Neural progenitor cell (in vitro differentiated cells): ENCODE measurements at regions not wholly inside any gene's neighbourhood (a gene's known extent, or its start where the extent isn't known, plus 50 kb on each side); places are given as distances from the start of the nearest gene placed in this dataset.
A peak's percentile ranks its signal among the peaks of the same experiment; 100 is the strongest.

Experiments used
- DNase-seq: peaks from one replicate; pipeline ENCODE4 v3.0.0-alpha.2; 2016; ENCODE audit warnings: low spot score
- H2AFZ ChIP-seq: fragments of 200-600 bp; sonication (generic); replicated peaks from 2 replicates; pipeline ENCODE4 v1.6.1; 2016; ENCODE audit warnings: antibody characterized with exemption
- H3F3A ChIP-seq: fragments of 200-600 bp; sonication (generic); 2 replicates; pipeline ENCODE4 v1.6.1; 2016; ENCODE audit warnings: antibody characterized with exemption, low read depth
- H3K27ac ChIP-seq: fragments of 200-600 bp; sonication (generic); 2 replicates; pipeline ENCODE4 v1.5.1; 2016; ENCODE audit warnings: mild to moderate bottlenecking
- H3K27me3 ChIP-seq: fragments of 200-600 bp; sonication (generic); 2 replicates; pipeline ENCODE4 v1.6.1; 2016; ENCODE audit warnings: mild to moderate bottlenecking, moderate library complexity
- H3K36me3 ChIP-seq: fragments of 200-600 bp; sonication (generic); 2 replicates; pipeline ENCODE4 v1.5.1; 2016
- H3K4me1 ChIP-seq: fragments of 200-600 bp; sonication (generic); 2 replicates; pipeline ENCODE4 v1.6.1; 2016; ENCODE audit warnings: mixed run types
- H3K4me2 ChIP-seq: fragments of 200-600 bp; sonication (generic); 2 replicates; pipeline ENCODE4 v1.6.1; 2016
- H3K4me3 ChIP-seq: fragments of 200-600 bp; sonication (generic); 2 replicates; pipeline ENCODE4 v1.5.1; 2016
- H3K79me2 ChIP-seq: fragments of 200-600 bp; sonication (generic); 2 replicates; pipeline ENCODE4 v1.6.1; 2016; ENCODE audit warnings: low read depth
- H3K9ac ChIP-seq: fragments of 200-600 bp; sonication (generic); 2 replicates; pipeline ENCODE4 v1.6.1; 2016
- H3K9me3 ChIP-seq: fragments of 200-600 bp; sonication (generic); 2 replicates; pipeline ENCODE4 v1.5.1; 2016; ENCODE audit warnings: low read depth
- H4K20me1 ChIP-seq: fragments of 200-600 bp; sonication (generic); 2 replicates; pipeline ENCODE4 v1.6.1; 2016; ENCODE audit warnings: low read depth
- H3K27ac Mint-ChIP-seq: 3 replicates; pipeline ENCODE4 v1.8.0; 2021; ENCODE audit warnings: mixed read lengths
- H3K27me3 Mint-ChIP-seq: 2 replicates; pipeline ENCODE4 v1.8.0; 2022; ENCODE audit warnings: low read depth, mild to moderate bottlenecking, inconsistent platforms, moderate library complexity, mixed read lengths; ENCODE audit not compliant: insufficient read depth
- H3K36me3 Mint-ChIP-seq: 3 replicates; pipeline ENCODE4 v1.8.0; 2021; ENCODE audit warnings: mixed read lengths
- H3K4me1 Mint-ChIP-seq: 3 replicates; pipeline ENCODE4 v1.8.0; 2021; ENCODE audit warnings: mixed read lengths
- H3K4me3 Mint-ChIP-seq: 3 replicates; pipeline ENCODE4 v1.8.0; 2021; ENCODE audit warnings: mild to moderate bottlenecking, moderate library complexity, mixed read lengths
- H3K9me3 Mint-ChIP-seq: 3 replicates; pipeline ENCODE4 v1.8.0; 2020; ENCODE audit warnings: mixed read lengths
- CTCF ChIP-seq: fragments of 200-600 bp; sonication (generic); IDR thresholded peaks from 2 replicates; pipeline ENCODE4 v1.5.1; 2017; ENCODE audit warnings: antibody characterized with exemption, mild to moderate bottlenecking
- EZH2 ChIP-seq: fragments of 200-600 bp; sonication (generic); IDR thresholded peaks from 2 replicates; pipeline ENCODE4 v1.6.1; 2017; ENCODE audit warnings: antibody characterized with exemption, mild to moderate bottlenecking, moderate library complexity
- EZH2phosphoT487 ChIP-seq: fragments of 200-600 bp; sonication (generic); IDR thresholded peaks from 2 replicates; pipeline ENCODE4 v1.6.1; 2017; ENCODE audit warnings: antibody characterized with exemption

GRCh38 chr1:181202986-181203555 is 114.6 kb downstream of the IER5 start:
- H3K36me3 Mint-ChIP-seq = no peaks in the 10 kb centered on the region
- DNase-seq = no peak

GRCh38 chr1:181204530-181204929 is 116.0 kb downstream of the IER5 start:
- Histone ChIP-seq H3K9me3 (no peaks in the 10 kb centered on the region), H3K79me2 (no peaks in the 10 kb centered on the region), H2AFZ (no peak overlapping the region), H3F3A (no peaks in the 10 kb centered on the region), H3K9ac (no peak overlapping the region), H3K4me1 (peaks cover 13% of the 10 kb centered on the region), H3K27ac (no peak overlapping the region), H3K27me3 (no peaks in the 10 kb centered on the region), H3K4me2 (no peak overlapping the region), H4K20me1 (no peaks in the 10 kb centered on the region), H3K36me3 (no peaks in the 10 kb centered on the region), H3K4me3 (no peak overlapping the region)
- Mint-ChIP-seq H3K36me3 (no peaks in the 10 kb centered on the region), H3K27me3 (peaks cover 9% of the 10 kb centered on the region), H3K4me1 (peaks cover 18% of the 10 kb centered on the region), H3K4me3 (no peak overlapping the region), H3K9me3 (peaks cover 8% of the 10 kb centered on the region), H3K27ac (no peak overlapping the region)
- TF ChIP-seq CTCF (no peak), EZH2phosphoT487 (no peak), EZH2 (no peak)
- no peak for DNase-seq

More at GRCh38 chr1:181202986-181203555, 114.6 kb downstream of the IER5 start:
- Mint-ChIP-seq H3K9me3 (peaks cover 10% of the 10 kb centered on the region), H3K27me3 (peaks cover 9% of the 10 kb centered on the region), H3K4me3 (no peak overlapping the region), H3K4me1 (peaks cover 17% of the 10 kb centered on the region), H3K27ac (no peak overlapping the region)
- no peak overlapping the region for H3K4me2 ChIP-seq
- H3K27ac ChIP-seq = no peak overlapping the region
- no peak overlapping the region for H2AFZ ChIP-seq
- TF ChIP-seq EZH2 (no peak), CTCF (no peak), EZH2phosphoT487 (no peak)
- H4K20me1 ChIP-seq = no peaks in the 10 kb centered on the region
- H3K36me3 ChIP-seq = no peaks in the 10 kb centered on the region
- no peak overlapping the region for H3K4me3 ChIP-seq
- peaks cover 13% of the 10 kb centered on the region for H3K4me1 ChIP-seq
- no peaks in the 10 kb centered on the region for H3K79me2 ChIP-seq
- no peaks in the 10 kb centered on the region for H3K27me3 ChIP-seq
- no peaks in the 10 kb centered on the region for H3K9me3 ChIP-seq
- no peak overlapping the region for H3K9ac ChIP-seq
- H3F3A ChIP-seq = no peaks in the 10 kb centered on the region

- no peaks in the 10 kb centered on the region for H3K36me3 ChIP-seq
- H3K79me2 ChIP-seq = no peaks in the 10 kb centered on the region
- Mint-ChIP-seq H3K36me3 (no peaks in the 10 kb centered on the region), H3K27me3 (peaks cover 7% of the 10 kb centered on the region), H3K27ac (peak overlapping the region; percentile 72), H3K4me1 (peaks cover 18% of the 10 kb centered on the region), H3K9me3 (no peaks in the 10 kb centered on the region), H3K4me3 (peak overlapping the region; percentile 52)
- H3K27me3 ChIP-seq = no peaks in the 10 kb centered on the region
- no peak for DNase-seq
- H3K4me2 ChIP-seq = no peak overlapping the region
- peaks cover 13% of the 10 kb centered on the region for H3K4me1 ChIP-seq
- no peaks in the 10 kb centered on the region for H3F3A ChIP-seq
- H3K27ac ChIP-seq = no peak overlapping the region
- no peak for TF ChIP-seq CTCF
- TF ChIP-seq EZH2phosphoT487 = no peak
- TF ChIP-seq EZH2 = no peak
- no peaks in the 10 kb centered on the region for H3K9me3 ChIP-seq
- H2AFZ ChIP-seq = peak overlapping the region; percentile 44
- H4K20me1 ChIP-seq = no peaks in the 10 kb centered on the region
- no peak overlapping the region for H3K4me3 ChIP-seq
- no peak overlapping the region for H3K9ac ChIP-seq
Measured at GRCh38 chr1:181205901-181206300, 117.4 kb downstream of the IER5 start.
